Mesendoderm (in vitro differentiated cells): ENCODE measurements at regions not wholly inside any gene's neighbourhood (a gene's known extent, or its start where the extent isn't known, plus 50 kb on each side); places are given as distances from the start of the nearest gene placed in this dataset.

Source experiments
- DNase-seq: peaks from one replicate; pipeline ENCODE4 v3.0.0; 2013
- H2AK5ac ChIP-seq: 2 replicates; pipeline ENCODE4 v1.6.1; 2013; ENCODE audit warnings: low read length, inconsistent platforms
- H2BK120ac ChIP-seq: 2 replicates; pipeline ENCODE4 v1.6.1; 2013; ENCODE audit warnings: low read depth, mild to moderate bottlenecking, low read length, moderate library complexity, mixed read lengths
- H2BK15ac ChIP-seq: replicated peaks from 2 replicates; pipeline ENCODE4 v1.6.1; 2013; ENCODE audit warnings: low read depth, mild to moderate bottlenecking, moderate library complexity
- H2BK5ac ChIP-seq: 2 replicates; pipeline ENCODE4 v1.6.1; 2013; ENCODE audit warnings: low read length, inconsistent platforms
- H3K18ac ChIP-seq: 2 replicates; pipeline ENCODE4 v1.6.1; 2013; ENCODE audit warnings: mild to moderate bottlenecking, low read length, mixed read lengths
- H3K23ac ChIP-seq: one replicate; pipeline ENCODE4 v1.6.1; 2013; ENCODE audit warnings: low read length
- H3K27ac ChIP-seq: 2 replicates; pipeline ENCODE4 v1.5.1; 2013; ENCODE audit warnings: low read depth, mild to moderate bottlenecking, inconsistent platforms, low read length, moderate library complexity
- H3K27me3 ChIP-seq: 2 replicates; pipeline ENCODE4 v1.6.1; 2013; ENCODE audit warnings: low read length, control low read depth, mild to moderate bottlenecking, inconsistent platforms; ENCODE audit not compliant: insufficient read depth, poor library complexity
- H3K36me3 ChIP-seq: 2 replicates; pipeline ENCODE4 v1.6.1; 2013; ENCODE audit warnings: low read length, inconsistent platforms; ENCODE audit not compliant: control insufficient read depth, insufficient read depth
- H3K4ac ChIP-seq: one replicate; pipeline ENCODE4 v1.6.1; 2013; ENCODE audit warnings: low read depth, mild to moderate bottlenecking, low read length, moderate library complexity
- H3K4me1 ChIP-seq: 2 replicates; pipeline ENCODE4 v1.6.1; 2013; ENCODE audit warnings: low read depth, low read length, inconsistent platforms; ENCODE audit not compliant: control insufficient read depth
- H3K4me2 ChIP-seq: 2 replicates; pipeline ENCODE4 v1.6.1; 2013; ENCODE audit warnings: low read length
- H3K4me3 ChIP-seq: 2 replicates; pipeline ENCODE4 v1.5.1; 2013; ENCODE audit warnings: mild to moderate bottlenecking, low read length
- H3K56ac ChIP-seq: one replicate; pipeline ENCODE4 v1.6.1; 2013; ENCODE audit warnings: low read length
- H3K79me1 ChIP-seq: 2 replicates; pipeline ENCODE4 v1.6.1; 2013; ENCODE audit warnings: low read length, inconsistent platforms
- H3K79me2 ChIP-seq: 2 replicates; pipeline ENCODE4 v1.6.1; 2013; ENCODE audit warnings: mild to moderate bottlenecking, low read length; ENCODE audit not compliant: control insufficient read depth, insufficient read depth
- H3K9ac ChIP-seq: 2 replicates; pipeline ENCODE4 v1.6.1; 2013; ENCODE audit warnings: low read length, inconsistent platforms
- H4K5ac ChIP-seq: one replicate; pipeline ENCODE4 v1.6.1; 2013; ENCODE audit warnings: low read length
- H4K8ac ChIP-seq: one replicate; pipeline ENCODE4 v1.6.1; 2013; ENCODE audit warnings: low read depth, mild to moderate bottlenecking, control low read depth, low read length, moderate library complexity
- WGBS: extraction: QIAGEN DNeasy Blood & Tissue Kit; methylation state at CpG from one replicate; pipeline ENCODE4 v1.1.7; 2013; ENCODE audit warnings: low lambda C conversion rate, missing lambda C conversion rate; ENCODE audit not compliant: insufficient coverage; ENCODE audit errors: extremely low coverage; 5-methylcytosine and 5-hydroxymethylcytosine counted together

GRCh38 chr6:105988812-105989577, 97.1 kb upstream of the PRDM1 start:
- WGBS = no CpG with 5 or more reads among the region's 5 CpGs
- Histone ChIP-seq H3K27ac (no peak overlapping the region), H3K4me2 (no peak overlapping the region), H3K23ac (no peak overlapping the region), H2BK120ac (no peak overlapping the region), H3K4me1 (peaks cover 5% of the 10 kb centered on the region), H3K4ac (no peak overlapping the region), H3K4me3 (no peak overlapping the region), H2BK5ac (no peak overlapping the region), H4K5ac (no peak overlapping the region), H4K8ac (no peak overlapping the region), H2BK15ac (no peak overlapping the region), H2AK5ac (no peak overlapping the region), H3K56ac (no peak overlapping the region), H3K9ac (no peak overlapping the region), H3K79me1 (no peaks in the 10 kb centered on the region), H3K79me2 (no peaks in the 10 kb centered on the region), H3K27me3 (peaks cover 14% of the 10 kb centered on the region), H3K36me3 (no peaks in the 10 kb centered on the region), H3K18ac (no peak overlapping the region)
- DNase-seq = no peak

DNA sequence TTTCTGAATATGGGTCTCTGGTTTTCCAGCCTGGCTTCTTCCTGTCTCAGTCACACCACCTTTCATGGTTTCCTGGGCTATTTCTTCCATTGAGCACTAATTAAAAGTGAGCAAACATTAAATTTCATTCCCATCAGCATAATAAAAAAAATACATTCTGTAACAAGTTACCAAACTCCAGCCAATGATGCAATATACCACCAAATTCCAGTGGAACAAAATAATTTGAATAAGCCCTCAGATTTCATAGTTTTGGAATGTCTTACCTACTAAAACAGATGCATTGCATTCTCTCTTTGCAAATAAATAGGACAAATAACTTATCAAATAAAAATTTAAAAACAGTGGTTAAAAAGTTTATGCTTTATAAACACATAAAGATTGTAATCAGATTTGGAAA, 97.8 kb upstream of the PRDM1 start:
- no peak overlapping the region for H2AK5ac ChIP-seq
- no peak overlapping the region for H2BK5ac ChIP-seq
- H3K4me3 ChIP-seq = no peak overlapping the region
- no peaks in the 10 kb centered on the region for H3K79me1 ChIP-seq
- H4K8ac ChIP-seq = no peak overlapping the region
- no peak overlapping the region for H3K56ac ChIP-seq
- no peak overlapping the region for H3K23ac ChIP-seq
- no peak overlapping the region for H2BK120ac ChIP-seq
- H3K9ac ChIP-seq = no peak overlapping the region
- no peaks in the 10 kb centered on the region for H3K79me2 ChIP-seq
- no peak overlapping the region for H3K4ac ChIP-seq
- H2BK15ac ChIP-seq = no peak overlapping the region
- no peak overlapping the region for H3K4me2 ChIP-seq
- no peak overlapping the region for H4K5ac ChIP-seq
- H3K27me3 ChIP-seq = peaks cover 14% of the 10 kb centered on the region
- no peaks in the 10 kb centered on the region for H3K36me3 ChIP-seq
- H3K27ac ChIP-seq = no peak overlapping the region
- peaks cover 5% of the 10 kb centered on the region for H3K4me1 ChIP-seq
- no peak overlapping the region for H3K18ac ChIP-seq
- no peak for DNase-seq

DNA sequence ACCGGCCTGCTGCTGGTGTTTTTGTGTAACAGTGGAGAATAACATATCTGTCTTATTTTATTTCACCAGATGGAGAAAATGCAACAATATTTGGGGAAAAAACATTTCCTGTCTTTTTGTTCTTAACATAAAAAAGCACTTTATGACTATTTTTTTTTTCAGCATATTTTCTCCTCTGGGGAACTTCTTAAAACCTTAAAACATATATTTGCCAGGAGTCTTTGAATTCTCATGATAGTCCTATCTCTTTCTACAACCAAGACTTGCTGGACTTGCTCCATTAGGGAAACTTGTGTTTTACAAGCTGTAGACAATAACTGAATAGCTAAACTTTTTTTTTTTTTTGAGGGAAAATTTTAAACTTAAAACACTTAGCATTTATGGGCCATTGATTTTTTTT, 98.6 kb upstream of the PRDM1 start:
- Histone ChIP-seq H3K56ac (no peak overlapping the region), H3K79me2 (no peaks in the 10 kb centered on the region), H2AK5ac (no peak overlapping the region), H3K27me3 (peaks cover 14% of the 10 kb centered on the region), H3K36me3 (no peaks in the 10 kb centered on the region), H4K5ac (no peak overlapping the region), H3K27ac (no peak overlapping the region), H4K8ac (no peak overlapping the region), H3K79me1 (no peaks in the 10 kb centered on the region), H2BK5ac (no peak overlapping the region), H3K4ac (no peak overlapping the region), H2BK15ac (no peak overlapping the region), H2BK120ac (no peak overlapping the region), H3K4me1 (peaks cover 5% of the 10 kb centered on the region), H3K9ac (no peak overlapping the region), H3K4me2 (no peak overlapping the region), H3K18ac (no peak overlapping the region), H3K4me3 (no peak overlapping the region), H3K23ac (no peak overlapping the region)
- DNase-seq = no peak
- WGBS = no CpG with 5 or more reads among the region's 1 CpG

DNA sequence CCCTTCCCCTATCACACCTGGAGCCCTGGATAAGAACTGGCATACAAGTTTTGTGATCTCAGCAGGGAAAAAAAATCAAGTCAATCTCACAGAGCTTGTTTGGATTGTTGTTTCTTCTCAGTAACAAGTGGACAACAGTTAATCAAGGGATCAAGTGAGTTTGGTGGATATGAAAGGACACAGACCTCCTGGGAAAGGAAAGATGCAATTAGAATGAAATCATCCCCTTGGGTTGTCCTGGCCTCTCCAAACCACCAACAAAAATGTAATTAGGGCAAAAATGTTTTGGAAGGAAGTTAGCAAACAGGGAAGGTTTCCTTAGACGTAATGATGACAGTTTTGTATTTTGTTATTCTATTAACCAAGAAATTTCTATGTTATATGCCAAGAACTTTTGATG, 99.1 kb upstream of the PRDM1 start:
- H3K23ac ChIP-seq = no peak overlapping the region
- H4K8ac ChIP-seq = no peak overlapping the region
- no CpG with 5 or more reads among the region's 1 CpG for WGBS
- H2BK5ac ChIP-seq = no peak overlapping the region
- H2AK5ac ChIP-seq = no peak overlapping the region
- no peak overlapping the region for H3K4me2 ChIP-seq
- no peak overlapping the region for H2BK15ac ChIP-seq
- no peak overlapping the region for H3K4ac ChIP-seq
- H3K36me3 ChIP-seq = no peaks in the 10 kb centered on the region
- H3K9ac ChIP-seq = no peak overlapping the region
- H3K27me3 ChIP-seq = peaks cover 14% of the 10 kb centered on the region
- no peak for DNase-seq
- H2BK120ac ChIP-seq = no peak overlapping the region
- H3K56ac ChIP-seq = peak overlapping the region; percentile 44
- H3K79me2 ChIP-seq = no peaks in the 10 kb centered on the region
- no peak overlapping the region for H3K18ac ChIP-seq
- H3K27ac ChIP-seq = no peak overlapping the region
- peaks cover 5% of the 10 kb centered on the region for H3K4me1 ChIP-seq
- H3K79me1 ChIP-seq = no peaks in the 10 kb centered on the region
- H3K4me3 ChIP-seq = no peak overlapping the region
- H4K5ac ChIP-seq = no peak overlapping the region

GRCh38 chr6:105985816-105986632, 100.1 kb upstream of the PRDM1 start:
- H4K5ac ChIP-seq = no peak overlapping the region
- H3K4me2 ChIP-seq = peak overlapping the region; percentile 43
- no CpG with 5 or more reads among the region's 48 CpGs for WGBS
- no peaks in the 10 kb centered on the region for H3K79me2 ChIP-seq
- H3K23ac ChIP-seq = peak overlapping the region; percentile 54
- no peaks in the 10 kb centered on the region for H3K79me1 ChIP-seq
- H2AK5ac ChIP-seq = no peak overlapping the region
- no peaks in the 10 kb centered on the region for H3K36me3 ChIP-seq
- no peak overlapping the region for H2BK15ac ChIP-seq
- H3K18ac ChIP-seq = peak overlapping the region; percentile 71
- no peak overlapping the region for H2BK5ac ChIP-seq
- H3K4me3 ChIP-seq = peak overlapping the region; percentile 25
- DNase-seq = peak; percentile 55
- peak overlapping the region; percentile 58 for H4K8ac ChIP-seq
- no peak overlapping the region for H2BK120ac ChIP-seq
- H3K56ac ChIP-seq = peak overlapping the region; percentile 86
- H3K27ac ChIP-seq = no peak overlapping the region
- no peak overlapping the region for H3K4ac ChIP-seq
- H3K27me3 ChIP-seq = peaks cover 16% of the 10 kb centered on the region
- peak overlapping the region; percentile 63 for H3K9ac ChIP-seq
- H3K4me1 ChIP-seq = peaks cover 8% of the 10 kb centered on the region
